GM21526 (cell line): ENCODE measurements at regions not wholly inside any gene's neighbourhood (a gene's known extent, or its start where the extent isn't known, plus 50 kb on each side); places are given as distances from the start of the nearest gene placed in this dataset.
"Not testable (repeated sequence)": the region's sequence is repeated elsewhere in the genome, so short reads cannot be mapped to it uniquely, and the experiment has no call there.

Source experiments
- ATAC-seq: cut with Tn5 transposase; IDR thresholded peaks from one replicate; pipeline ENCODE4 v1.9.1; 2021; ENCODE audit warnings: moderate library complexity; ENCODE audit not compliant: unreplicated experiment, low FRiP score

DNA sequence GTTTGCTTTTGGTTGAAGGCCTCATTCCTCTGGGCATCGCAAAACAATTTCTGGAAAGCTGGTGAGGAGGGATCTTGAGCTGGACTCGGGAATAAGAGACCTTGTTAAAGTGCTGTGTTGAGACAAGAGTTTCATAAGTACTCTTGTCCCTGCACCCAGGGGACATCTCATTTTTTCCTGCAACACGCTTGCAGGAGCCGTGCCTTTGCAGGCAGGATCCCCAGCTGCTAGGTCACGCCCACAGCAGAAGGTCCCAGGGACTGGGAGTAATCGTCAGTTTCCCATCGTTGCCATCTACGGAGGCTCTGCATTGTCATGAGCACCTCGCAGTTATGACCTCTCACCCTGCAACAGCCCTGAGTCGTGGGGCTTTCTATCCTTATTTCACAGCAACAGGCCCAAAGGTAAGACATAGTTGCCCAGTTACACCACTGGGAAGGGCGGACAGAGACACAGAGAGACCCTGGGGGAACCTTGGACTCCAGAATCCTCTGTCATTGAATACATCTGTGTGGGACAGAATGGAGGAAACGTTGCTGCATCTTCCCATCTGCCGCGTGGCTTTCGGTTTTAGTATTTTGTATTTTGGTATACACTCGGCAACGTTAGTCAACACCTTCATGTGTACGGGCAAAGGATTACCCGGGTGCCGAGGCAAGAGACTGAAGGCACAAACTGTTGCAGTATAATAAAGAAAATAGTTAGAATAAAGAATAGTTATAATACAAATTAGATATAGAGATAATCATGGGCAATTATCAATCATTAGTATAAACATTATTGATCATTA is 60.4 kb upstream of the DMRTB1 start:
- ATAC-seq = no peak

- ATAC-seq = not testable (repeated sequence)
These were observed 59.6 kb upstream of the DMRTB1 start for GRCh38 chr1:53399370-53400133.

GRCh38 chr1:53400761-53401674 is 58.2 kb upstream of the DMRTB1 start:
- ATAC-seq = no peak

GRCh38 chr1:53401813-53402745 is 57.1 kb upstream of the DMRTB1 start:
- ATAC-seq = no peak

DNA sequence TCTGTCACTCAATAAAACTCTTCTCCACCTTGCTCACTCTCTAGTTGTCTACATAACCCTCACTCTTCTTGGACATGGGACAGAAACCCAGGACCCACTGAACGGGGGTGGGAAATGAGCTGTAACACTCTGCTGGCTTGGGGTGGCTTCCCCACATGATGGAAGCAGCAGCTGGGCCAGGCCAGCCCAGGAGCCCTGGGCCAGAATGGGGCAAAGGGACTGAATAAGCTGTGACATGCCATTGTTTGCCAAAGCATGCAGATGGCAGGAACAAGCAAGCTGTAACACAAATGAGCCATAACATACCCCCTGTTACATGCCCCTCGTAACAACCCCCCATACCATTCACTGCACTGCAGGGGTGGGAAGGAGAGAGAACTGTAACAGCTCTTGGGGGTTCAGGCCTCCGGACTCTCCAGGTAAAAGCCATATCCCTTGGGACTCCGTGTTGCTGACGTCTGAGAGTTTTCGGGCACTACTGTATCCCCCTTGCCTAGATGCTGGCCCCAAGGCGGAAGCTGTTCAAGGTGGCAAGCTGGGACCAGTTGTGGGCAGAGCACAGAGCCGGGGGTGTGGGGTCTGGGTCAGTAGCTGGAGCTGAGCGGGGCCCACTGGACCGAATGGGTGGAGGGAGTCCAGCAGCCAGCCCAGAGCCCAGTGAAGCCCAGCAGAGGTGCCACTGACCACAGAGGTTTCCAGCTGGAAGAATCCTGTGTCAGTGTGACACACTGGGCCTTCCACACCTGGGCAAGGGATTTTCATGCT is 56.1 kb upstream of the DMRTB1 start:
- no peak for ATAC-seq

- ATAC-seq = no peak
These were observed 53.5 kb upstream of the DMRTB1 start for GRCh38 chr1:53405737-53406136.

GRCh38 chr1:53406551-53407235 is 52.5 kb upstream of the DMRTB1 start:
- ATAC-seq = no peak

GRCh38 chr1:53408013-53408754 is 51.0 kb upstream of the DMRTB1 start:
- ATAC-seq = no peak

- no peak for ATAC-seq
These were observed 50.5 kb upstream of the DMRTB1 start for GRCh38 chr1:53408755-53409129.

- no peak for ATAC-seq
These were observed 50.0 kb upstream of the DMRTB1 start for GRCh38 chr1:53409233-53409632.
